RWPE2 (cell line): ENCODE measurements at regions not wholly inside any gene's neighbourhood (a gene's known extent, or its start where the extent isn't known, plus 50 kb on each side); places are given as distances from the start of the nearest gene placed in this dataset.

Experiments
- ATAC-seq: fragments of 200-7000 bp; cut with Tn5 transposase; 3 replicates; pipeline ENCODE4 v1.9.1; 2021; ENCODE audit warnings: low read depth
- DNase-seq: peaks from one replicate; pipeline ENCODE4 v3.0.0-alpha.2; 2020; ENCODE audit warnings: low spot score
- H3K27ac ChIP-seq: fragments of 450-650 bp; 2 replicates; pipeline ENCODE4 v1.5.1; 2017; ENCODE audit warnings: mild to moderate bottlenecking; ENCODE audit not compliant: poor library complexity, severe bottlenecking
- H3K27me3 ChIP-seq: fragments of 250-450 bp; sonication (Bioruptor Pico); 2 replicates; pipeline ENCODE4 v1.5.1; 2021; ENCODE audit warnings: mild to moderate bottlenecking, moderate library complexity; ENCODE audit not compliant: insufficient read depth, poor library complexity, severe bottlenecking
- H3K36me3 ChIP-seq: fragments of 250-450 bp; sonication (Bioruptor Pico); 2 replicates; pipeline ENCODE4 v1.5.1; 2020; ENCODE audit warnings: low read depth, mild to moderate bottlenecking, moderate library complexity
- H3K4me1 ChIP-seq: fragments of 250-450 bp; sonication (Bioruptor Pico); 2 replicates; pipeline ENCODE4 v1.5.1; 2021; ENCODE audit warnings: mild to moderate bottlenecking, moderate library complexity; ENCODE audit not compliant: insufficient read depth, poor library complexity, severe bottlenecking
- H3K4me3 ChIP-seq: fragments of 250-450 bp; sonication (Bioruptor Pico); 2 replicates; pipeline ENCODE4 v1.5.1; 2021; ENCODE audit warnings: mild to moderate bottlenecking, moderate library complexity; ENCODE audit not compliant: severe bottlenecking
- H3K9me3 ChIP-seq: fragments of 250-450 bp; sonication (Bioruptor Pico); 2 replicates; pipeline ENCODE4 v1.5.1; 2021; ENCODE audit warnings: mild to moderate bottlenecking, moderate library complexity; ENCODE audit not compliant: severe bottlenecking
- TF ChIP-seq, protein P1 (sequence below): fragments of 450-650 bp; IDR thresholded peaks from one replicate; pipeline ENCODE4 v1.5.1; 2017; ENCODE audit warnings: mild to moderate bottlenecking, moderate library complexity; ENCODE audit not compliant: poor library complexity, severe bottlenecking

DNA sequence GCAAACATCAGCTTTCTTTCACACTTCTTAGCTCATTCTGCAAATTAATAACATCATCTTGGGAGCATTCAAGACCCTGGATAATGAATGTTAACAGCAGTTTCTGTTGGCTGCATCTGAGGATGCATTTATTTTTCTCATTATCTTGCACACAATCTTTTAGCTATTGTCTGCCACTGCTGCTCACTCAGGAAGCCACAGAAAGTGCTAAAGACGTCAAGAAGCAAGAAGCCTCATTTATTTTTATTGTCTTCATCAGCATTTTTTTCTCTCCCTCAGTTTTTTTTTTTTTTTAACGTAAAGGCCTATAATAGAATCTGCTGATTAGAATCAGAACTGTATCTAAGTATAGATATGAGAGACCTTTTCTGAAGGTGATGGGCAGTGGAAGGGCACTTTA, 1339.4 kb downstream of the FAM181B start:
- no peak overlapping the region for H3K4me3 ChIP-seq
- no peaks in the 10 kb centered on the region for H3K9me3 ChIP-seq
- no peaks in the 10 kb centered on the region for H3K4me1 ChIP-seq
- no peak overlapping the region for H3K27ac ChIP-seq
- H3K27me3 ChIP-seq, result no peaks in the 10 kb centered on the region
- no peak for DNase-seq
- ATAC-seq, result no peak
- no peaks in the 10 kb centered on the region for H3K36me3 ChIP-seq
- TF ChIP-seq, protein P1, sequence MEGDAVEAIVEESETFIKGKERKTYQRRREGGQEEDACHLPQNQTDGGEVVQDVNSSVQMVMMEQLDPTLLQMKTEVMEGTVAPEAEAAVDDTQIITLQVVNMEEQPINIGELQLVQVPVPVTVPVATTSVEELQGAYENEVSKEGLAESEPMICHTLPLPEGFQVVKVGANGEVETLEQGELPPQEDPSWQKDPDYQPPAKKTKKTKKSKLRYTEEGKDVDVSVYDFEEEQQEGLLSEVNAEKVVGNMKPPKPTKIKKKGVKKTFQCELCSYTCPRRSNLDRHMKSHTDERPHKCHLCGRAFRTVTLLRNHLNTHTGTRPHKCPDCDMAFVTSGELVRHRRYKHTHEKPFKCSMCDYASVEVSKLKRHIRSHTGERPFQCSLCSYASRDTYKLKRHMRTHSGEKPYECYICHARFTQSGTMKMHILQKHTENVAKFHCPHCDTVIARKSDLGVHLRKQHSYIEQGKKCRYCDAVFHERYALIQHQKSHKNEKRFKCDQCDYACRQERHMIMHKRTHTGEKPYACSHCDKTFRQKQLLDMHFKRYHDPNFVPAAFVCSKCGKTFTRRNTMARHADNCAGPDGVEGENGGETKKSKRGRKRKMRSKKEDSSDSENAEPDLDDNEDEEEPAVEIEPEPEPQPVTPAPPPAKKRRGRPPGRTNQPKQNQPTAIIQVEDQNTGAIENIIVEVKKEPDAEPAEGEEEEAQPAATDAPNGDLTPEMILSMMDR, result no peak

GRCh38 chr11:81388326-81388725, 1345.3 kb downstream of the FAM181B start:
- H3K9me3 ChIP-seq, result no peaks in the 10 kb centered on the region
- H3K36me3 ChIP-seq, result no peaks in the 10 kb centered on the region
- DNase-seq (no peak), ATAC-seq (no peak)
- no peaks in the 10 kb centered on the region for H3K27me3 ChIP-seq
- no peaks in the 10 kb centered on the region for H3K4me1 ChIP-seq
- no peak overlapping the region for H3K4me3 ChIP-seq
- H3K27ac ChIP-seq, result no peak overlapping the region
- TF ChIP-seq, protein P1, result no peak

DNA sequence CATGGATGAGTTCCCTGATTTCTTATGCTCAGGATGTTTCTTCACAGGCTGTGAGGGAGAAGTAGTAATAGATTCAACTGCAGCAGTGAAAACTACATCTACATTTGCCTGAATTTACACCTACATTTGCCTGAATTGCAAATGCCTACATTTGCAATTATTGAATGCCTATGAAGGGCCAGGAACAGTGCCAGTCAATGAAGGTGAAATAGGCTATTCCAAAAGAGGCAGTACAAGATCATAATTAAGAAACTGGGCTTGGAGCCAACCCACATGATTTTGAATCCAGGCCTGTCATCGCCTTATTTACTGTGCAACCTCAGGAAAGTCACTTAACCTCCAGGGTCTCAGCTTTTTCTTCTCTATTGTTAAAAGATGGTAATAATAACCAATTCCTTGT, 1353.3 kb downstream of the FAM181B start:
- Histone ChIP-seq H3K9me3 (no peaks in the 10 kb centered on the region), H3K4me3 (no peak overlapping the region), H3K4me1 (no peaks in the 10 kb centered on the region), H3K27ac (no peak overlapping the region), H3K27me3 (no peaks in the 10 kb centered on the region), H3K36me3 (no peaks in the 10 kb centered on the region)
- ATAC-seq, result no peak
- TF ChIP-seq, protein P1, result no peak
- no peak for DNase-seq

- ATAC-seq, result no peak
- TF ChIP-seq, protein P1, result no peak
- H3K4me1 ChIP-seq, result no peaks in the 10 kb centered on the region
Observed at GRCh38 chr11:81377418-81377817, 1356.2 kb downstream of the FAM181B start.

GRCh38 chr11:81373986-81374385, 1359.7 kb downstream of the FAM181B start:
- ATAC-seq (no peak), DNase-seq (no peak)
- Histone ChIP-seq H3K27ac (no peak overlapping the region), H3K4me1 (no peaks in the 10 kb centered on the region), H3K36me3 (no peaks in the 10 kb centered on the region), H3K4me3 (no peak overlapping the region), H3K9me3 (no peaks in the 10 kb centered on the region), H3K27me3 (no peaks in the 10 kb centered on the region)
- TF ChIP-seq, protein P1, result no peak

More at GRCh38 chr11:81377418-81377817, 1356.2 kb downstream of the FAM181B start:
- no peak overlapping the region for H3K4me3 ChIP-seq
- H3K27ac ChIP-seq, result no peak overlapping the region
- no peak for DNase-seq
- H3K9me3 ChIP-seq, result no peaks in the 10 kb centered on the region
- no peaks in the 10 kb centered on the region for H3K36me3 ChIP-seq
- H3K27me3 ChIP-seq, result no peaks in the 10 kb centered on the region
